Large intestine (tissue), 3 donors: ENCODE measurements at regions not wholly inside any gene's neighbourhood (a gene's known extent, or its start where the extent isn't known, plus 50 kb on each side); places are given as distances from the start of the nearest gene placed in this dataset.

Source experiments
- DNase-seq, 2 donors: peaks; one replicate each; pipeline versions ENCODE4 v3.0.0 to v3.0.0-alpha.2; 2013
- H3K27ac ChIP-seq: one replicate; pipeline ENCODE4 v1.5.1; 2013; ENCODE audit warnings: low read length
- H3K27me3 ChIP-seq: 2 replicates; pipeline ENCODE4 v1.6.1; 2013; ENCODE audit warnings: low read length; ENCODE audit not compliant: control insufficient read depth, insufficient read depth
- H3K36me3 ChIP-seq: 2 replicates; pipeline ENCODE4 v1.6.1; 2013; ENCODE audit warnings: low read length; ENCODE audit not compliant: control insufficient read depth, insufficient read depth
- H3K4me1 ChIP-seq: one replicate; pipeline ENCODE4 v1.6.1; 2013; ENCODE audit warnings: low read length; ENCODE audit not compliant: control insufficient read depth, insufficient read depth
- H3K4me3 ChIP-seq: one replicate; pipeline ENCODE4 v1.5.1; 2013; ENCODE audit warnings: low read length
- H3K9me3 ChIP-seq: one replicate; pipeline ENCODE4 v1.6.1; 2013; ENCODE audit warnings: mild to moderate bottlenecking, low read depth, low read length, moderate library complexity; ENCODE audit not compliant: control insufficient read depth
- WGBS: methylation state at CpG from one replicate; pipeline ENCODE4 v1.1.5; 2013; ENCODE audit warnings: low lambda C conversion rate; ENCODE audit not compliant: insufficient coverage; 5-methylcytosine and 5-hydroxymethylcytosine counted together

GRCh38 chr12:58720421-58720820 is 199.9 kb downstream of the LRIG3 start:
- Histone ChIP-seq H3K27me3 (no peaks in the 10 kb centered on the region), H3K36me3 (no peaks in the 10 kb centered on the region), H3K27ac (no peak overlapping the region), H3K4me3 (no peak overlapping the region), H3K9me3 (no peaks in the 10 kb centered on the region), H3K4me1 (no peaks in the 10 kb centered on the region)
- no peak for DNase-seq

- H3K4me1 ChIP-seq: no peaks in the 10 kb centered on the region
- H3K27ac ChIP-seq: no peak overlapping the region
- H3K36me3 ChIP-seq: no peaks in the 10 kb centered on the region
- no peaks in the 10 kb centered on the region for H3K27me3 ChIP-seq
- H3K9me3 ChIP-seq: no peaks in the 10 kb centered on the region
- no peak overlapping the region for H3K4me3 ChIP-seq
- 80% methylated on average over 1 of the region's 5 CpGs for WGBS
- no peak for DNase-seq
Measured at GRCh38 chr12:58725400-58726105, 194.8 kb downstream of the LRIG3 start.

GRCh38 chr12:58727521-58727920 is 192.8 kb downstream of the LRIG3 start:
- H3K27ac ChIP-seq: no peak overlapping the region
- no peaks in the 10 kb centered on the region for H3K4me1 ChIP-seq
- H3K4me3 ChIP-seq: no peak overlapping the region
- no peaks in the 10 kb centered on the region for H3K27me3 ChIP-seq
- H3K9me3 ChIP-seq: no peaks in the 10 kb centered on the region
- 80% methylated on average over 1 of the region's 6 CpGs for WGBS
- H3K36me3 ChIP-seq: no peaks in the 10 kb centered on the region
- no peak for DNase-seq

GRCh38 chr12:58728397-58728796 is 191.9 kb downstream of the LRIG3 start:
- WGBS: 100% methylated on average over 1 of the region's 1 CpG
- no peak overlapping the region for H3K27ac ChIP-seq
- H3K4me1 ChIP-seq: no peaks in the 10 kb centered on the region
- H3K27me3 ChIP-seq: no peaks in the 10 kb centered on the region
- no peaks in the 10 kb centered on the region for H3K36me3 ChIP-seq
- DNase-seq: no peak
- no peaks in the 10 kb centered on the region for H3K9me3 ChIP-seq
- H3K4me3 ChIP-seq: no peak overlapping the region

GRCh38 chr12:58731096-58731495 is 189.2 kb downstream of the LRIG3 start:
- Histone ChIP-seq H3K27me3 (no peaks in the 10 kb centered on the region), H3K9me3 (no peaks in the 10 kb centered on the region), H3K4me1 (no peaks in the 10 kb centered on the region), H3K27ac (no peak overlapping the region), H3K4me3 (no peak overlapping the region), H3K36me3 (no peaks in the 10 kb centered on the region)
- no peak for DNase-seq

GRCh38 chr12:58732894-58733293 is 187.4 kb downstream of the LRIG3 start:
- H3K9me3 ChIP-seq: no peaks in the 10 kb centered on the region
- no peaks in the 10 kb centered on the region for H3K36me3 ChIP-seq
- no peaks in the 10 kb centered on the region for H3K27me3 ChIP-seq
- WGBS: 41% methylated on average over 2 of the region's 3 CpGs
- no peak overlapping the region for H3K4me3 ChIP-seq
- H3K27ac ChIP-seq: no peak overlapping the region
- H3K4me1 ChIP-seq: no peaks in the 10 kb centered on the region
- no peak for DNase-seq

GRCh38 chr12:58741226-58741625 is 179.1 kb downstream of the LRIG3 start:
- H3K27me3 ChIP-seq: no peaks in the 10 kb centered on the region
- DNase-seq: no peak
- no peak overlapping the region for H3K4me3 ChIP-seq
- H3K9me3 ChIP-seq: no peaks in the 10 kb centered on the region
- no peaks in the 10 kb centered on the region for H3K4me1 ChIP-seq
- no peak overlapping the region for H3K27ac ChIP-seq
- no peaks in the 10 kb centered on the region for H3K36me3 ChIP-seq
- no CpG with 5 or more reads among the region's 2 CpGs for WGBS

GRCh38 chr12:58745348-58746125 is 174.8 kb downstream of the LRIG3 start:
- no peak overlapping the region for H3K27ac ChIP-seq
- 91% methylated on average over 1 of the region's 4 CpGs for WGBS
- no peak overlapping the region for H3K4me3 ChIP-seq
- no peaks in the 10 kb centered on the region for H3K4me1 ChIP-seq
- no peaks in the 10 kb centered on the region for H3K27me3 ChIP-seq
- no peaks in the 10 kb centered on the region for H3K9me3 ChIP-seq
- DNase-seq: no peak
- H3K36me3 ChIP-seq: no peaks in the 10 kb centered on the region

GRCh38 chr12:58747533-58747932 is 172.8 kb downstream of the LRIG3 start:
- no peak overlapping the region for H3K4me3 ChIP-seq
- H3K27me3 ChIP-seq: no peaks in the 10 kb centered on the region
- WGBS: no CpG with 5 or more reads among the region's 2 CpGs
- no peaks in the 10 kb centered on the region for H3K36me3 ChIP-seq
- no peaks in the 10 kb centered on the region for H3K4me1 ChIP-seq
- no peak for DNase-seq
- H3K9me3 ChIP-seq: no peaks in the 10 kb centered on the region
- H3K27ac ChIP-seq: no peak overlapping the region

- no peak overlapping the region for H3K4me3 ChIP-seq
- WGBS: no CpG with 5 or more reads among the region's 3 CpGs
- no peaks in the 10 kb centered on the region for H3K4me1 ChIP-seq
Measured at GRCh38 chr12:58750484-58750883, 169.8 kb downstream of the LRIG3 start.

GRCh38 chr12:58757422-58757821 is 162.9 kb downstream of the LRIG3 start:
- Histone ChIP-seq H3K9me3 (no peaks in the 10 kb centered on the region), H3K27ac (no peak overlapping the region), H3K4me1 (no peaks in the 10 kb centered on the region), H3K27me3 (no peaks in the 10 kb centered on the region), H3K4me3 (no peak overlapping the region), H3K36me3 (no peaks in the 10 kb centered on the region)
- 100% methylated on average over 3 of the region's 7 CpGs for WGBS
- DNase-seq: no peak

More at GRCh38 chr12:58750484-58750883, 169.8 kb downstream of the LRIG3 start:
- no peak for DNase-seq
- Histone ChIP-seq H3K27ac (no peak overlapping the region), H3K36me3 (no peaks in the 10 kb centered on the region), H3K27me3 (no peaks in the 10 kb centered on the region), H3K9me3 (no peaks in the 10 kb centered on the region)
